Neuronal stem cell (in vitro differentiated cells): ENCODE measurements at regions not wholly inside any gene's neighbourhood (a gene's known extent, or its start where the extent isn't known, plus 50 kb on each side); places are given as distances from the start of the nearest gene placed in this dataset.

Experiments used
- DNase-seq: peaks from one replicate; pipeline ENCODE4 v3.0.0-alpha.2; 2013; ENCODE audit warnings: low spot score
- H2AFZ ChIP-seq: one replicate; pipeline ENCODE4 v1.6.1; 2013; ENCODE audit warnings: mild to moderate bottlenecking, low read length, inconsistent platforms
- H2AK5ac ChIP-seq: 2 replicates; pipeline ENCODE4 v1.6.1; 2013; ENCODE audit warnings: low read depth, mild to moderate bottlenecking, inconsistent platforms, low read length, moderate library complexity, mixed read lengths
- H2BK120ac ChIP-seq: 2 replicates; pipeline ENCODE4 v1.6.1; 2013; ENCODE audit warnings: low read depth, mild to moderate bottlenecking, inconsistent platforms, low read length, moderate library complexity, mixed read lengths
- H2BK12ac ChIP-seq: one replicate; pipeline ENCODE4 v1.6.1; 2013; ENCODE audit warnings: low read length, inconsistent platforms
- H2BK15ac ChIP-seq: 2 replicates; pipeline ENCODE4 v1.6.1; 2013; ENCODE audit warnings: mild to moderate bottlenecking, low read length, inconsistent platforms, mixed read lengths
- H2BK5ac ChIP-seq: one replicate; pipeline ENCODE4 v1.6.1; 2013; ENCODE audit warnings: inconsistent platforms, mild to moderate bottlenecking, low read length, moderate library complexity
- H3K14ac ChIP-seq: one replicate; pipeline ENCODE4 v1.6.1; 2013; ENCODE audit warnings: low read length, inconsistent platforms
- H3K18ac ChIP-seq: 2 replicates; pipeline ENCODE4 v1.6.1; 2013; ENCODE audit warnings: low read length, inconsistent platforms
- H3K23ac ChIP-seq: 2 replicates; pipeline ENCODE4 v1.6.1; 2013; ENCODE audit warnings: low read depth, mild to moderate bottlenecking, mixed read lengths, low read length, inconsistent platforms; ENCODE audit not compliant: poor library complexity
- H3K27ac ChIP-seq: replicated peaks from 3 replicates; pipeline ENCODE4 v1.5.1; 2013; ENCODE audit warnings: low read length, inconsistent platforms
- H3K27me3 ChIP-seq, 3 experiments: 2 replicates each; pipeline ENCODE4 v1.6.1; 2013; ENCODE audit warnings: low read length in 3 of 3, mild to moderate bottlenecking in 2 of 3, inconsistent platforms in 1 of 3, low read depth in 1 of 3, mixed read lengths in 1 of 3, moderate library complexity in 1 of 3; ENCODE audit not compliant: control insufficient read depth in 3 of 3, insufficient read depth in 3 of 3
- H3K36me3 ChIP-seq, 2 donors: replicated peaks in 1 of 2; 2 replicates each; pipeline ENCODE4 v1.6.1; 2013; ENCODE audit warnings: low read length in 2 of 2; ENCODE audit not compliant: control insufficient read depth in 2 of 2, insufficient read depth in 2 of 2
- H3K4ac ChIP-seq: 2 replicates; pipeline ENCODE4 v1.6.1; 2013; ENCODE audit warnings: inconsistent platforms, mild to moderate bottlenecking, low read length, moderate library complexity
- H3K4me1 ChIP-seq, 2 donors: 1 replicate in 1 of 2; 2 replicates in 1 of 2; pipeline ENCODE4 v1.6.1; 2013; ENCODE audit warnings: low read length in 2 of 2, low read depth in 1 of 2; ENCODE audit not compliant: control insufficient read depth in 2 of 2, insufficient read depth in 1 of 2
- H3K4me2 ChIP-seq: one replicate; pipeline ENCODE4 v1.6.1; 2013; ENCODE audit warnings: mild to moderate bottlenecking, low read length, inconsistent platforms; ENCODE audit not compliant: insufficient read depth, poor library complexity, severe bottlenecking
- H3K4me3 ChIP-seq, 2 donors: 2 replicates each; pipeline ENCODE4 v1.5.1; 2013; ENCODE audit warnings: low read length in 2 of 2, mild to moderate bottlenecking in 2 of 2, inconsistent platforms in 1 of 2, moderate library complexity in 1 of 2
- H3K79me1 ChIP-seq: one replicate; pipeline ENCODE4 v1.6.1; 2013; ENCODE audit warnings: low read depth, mild to moderate bottlenecking, inconsistent platforms, low read length, moderate library complexity
- H3K9ac ChIP-seq: one replicate; pipeline ENCODE4 v1.6.1; 2013; ENCODE audit warnings: mild to moderate bottlenecking, low read depth, low read length, inconsistent platforms; ENCODE audit not compliant: poor library complexity
- H3K9me3 ChIP-seq, 2 donors: replicated peaks in 1 of 2; 2 replicates each; pipeline versions ENCODE3 to v1.6.1; 2013; ENCODE audit warnings: low read length in 2 of 2, mild to moderate bottlenecking in 2 of 2, inconsistent platforms in 1 of 2, low read depth in 1 of 2, mixed read lengths in 1 of 2, moderate library complexity in 1 of 2; ENCODE audit not compliant: control insufficient read depth in 2 of 2, insufficient read depth in 1 of 2
- H4K8ac ChIP-seq: one replicate; pipeline ENCODE4 v1.6.1; 2013; ENCODE audit warnings: low read depth, mild to moderate bottlenecking, inconsistent platforms, low read length, moderate library complexity
- H4K91ac ChIP-seq: one replicate; pipeline ENCODE4 v1.6.1; 2013; ENCODE audit warnings: low read length, low read depth, mild to moderate bottlenecking, inconsistent platforms; ENCODE audit not compliant: poor library complexity
- WGBS, 2 donors: extraction: QIAGEN DNeasy Blood & Tissue Kit; methylation state at CpG; one replicate each; pipeline ENCODE4 v1.1.7; 2013; ENCODE audit warnings: missing lambda C conversion rate in 2 of 2, mixed read lengths in 1 of 2; ENCODE audit not compliant: insufficient read length in 2 of 2, insufficient replicate concordance in 1 of 2; ENCODE audit errors: extremely low coverage in 2 of 2; 5-methylcytosine and 5-hydroxymethylcytosine counted together

DNA sequence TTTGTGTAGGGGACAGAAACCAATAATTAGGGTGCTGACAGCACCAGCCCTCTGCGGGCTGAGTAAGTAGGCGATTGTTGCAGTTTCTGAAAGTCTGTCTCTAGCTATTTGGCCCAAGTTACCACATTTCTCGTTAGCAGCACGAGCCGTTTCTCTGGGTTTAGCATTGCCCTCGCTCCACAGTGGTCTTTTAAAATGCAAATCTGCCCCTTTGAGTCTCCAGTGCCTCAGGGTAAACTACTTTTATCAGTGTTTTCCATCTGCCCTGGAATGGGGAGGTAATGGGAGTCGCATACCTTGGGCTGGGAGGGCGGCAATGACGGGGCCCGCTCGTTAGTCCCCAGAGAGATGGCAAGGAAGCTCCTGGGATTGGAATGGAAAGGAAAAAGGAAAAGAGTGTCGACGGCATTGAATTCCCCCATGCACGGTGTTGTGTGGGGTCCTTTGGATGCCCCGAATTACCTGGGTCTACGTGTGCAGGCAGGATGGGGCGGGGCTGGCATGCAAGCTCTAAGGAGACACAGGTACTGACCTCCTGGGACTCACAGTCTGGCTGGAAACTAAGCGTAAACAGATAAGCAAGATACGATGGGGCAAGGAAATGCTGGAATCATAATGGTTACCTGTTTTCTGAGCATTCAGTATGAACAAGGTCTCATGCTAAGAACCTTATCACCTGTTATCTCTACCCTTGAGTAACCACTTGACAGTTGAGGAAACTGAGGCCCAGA is 131.8 kb upstream of the MAP1LC3B2 start:
- no peak for DNase-seq
- H3K9me3 ChIP-seq = peaks cover 0 to 1% of the 10 kb centered on the region in 2 donors
- no peaks in the 10 kb centered on the region for H3K27me3 ChIP-seq
- H2AFZ ChIP-seq = peak overlapping the region; percentile 65
- H3K23ac ChIP-seq = no peak overlapping the region
- H3K4ac ChIP-seq = no peak overlapping the region
- H3K36me3 ChIP-seq = no peaks in the 10 kb centered on the region
- no peak overlapping the region for H4K8ac ChIP-seq
- H3K27ac ChIP-seq = peak overlapping the region; percentile 56
- H2BK5ac ChIP-seq = no peak overlapping the region
- H2AK5ac ChIP-seq = no peak overlapping the region
- H3K18ac ChIP-seq = peak overlapping the region; percentile 12
- peaks cover 0 to 13% of the 10 kb centered on the region in 2 donors for H3K4me1 ChIP-seq
- H4K91ac ChIP-seq = no peak overlapping the region
- no peak overlapping the region for H2BK120ac ChIP-seq
- WGBS, 2 donors = no CpG with 5 or more reads among the region's 19 CpGs
- H3K4me2 ChIP-seq = peak overlapping the region; percentile 42
- H3K4me3 ChIP-seq = no peak overlapping the region
- no peak overlapping the region for H2BK15ac ChIP-seq
- no peak overlapping the region for H3K9ac ChIP-seq
- no peak overlapping the region for H3K14ac ChIP-seq
- peak overlapping the region; percentile 27 for H2BK12ac ChIP-seq
- no peaks in the 10 kb centered on the region for H3K79me1 ChIP-seq

DNA sequence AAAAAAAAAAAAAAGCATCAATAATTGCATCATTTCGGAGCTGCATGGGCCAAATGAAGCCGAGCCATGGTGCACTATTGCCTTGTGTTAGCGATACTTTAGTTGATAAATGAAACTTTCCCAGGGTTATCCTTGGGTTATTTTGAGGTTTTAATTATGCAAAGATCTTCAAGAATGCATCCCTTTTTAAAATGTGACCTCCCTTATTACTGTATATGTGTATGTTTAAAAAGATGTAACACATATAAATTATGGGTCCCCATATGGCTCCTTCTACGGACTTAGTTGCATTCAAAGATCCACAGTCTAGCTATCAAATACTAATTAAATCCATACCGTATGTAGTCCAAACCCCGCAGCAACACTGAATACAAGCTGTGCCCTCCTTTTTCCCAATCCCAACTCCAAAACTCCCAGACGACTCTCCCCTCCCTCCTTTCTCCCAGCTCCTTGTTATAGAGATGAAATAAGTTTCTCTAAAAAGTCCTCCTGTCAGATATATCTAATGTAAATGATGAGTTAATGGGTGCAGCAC is 129.3 kb upstream of the MAP1LC3B2 start:
- H3K14ac ChIP-seq = no peak overlapping the region
- H3K4me2 ChIP-seq = no peak overlapping the region
- peaks cover 0 to 19% of the 10 kb centered on the region in 2 donors for H3K4me1 ChIP-seq
- H4K8ac ChIP-seq = no peak overlapping the region
- peaks cover 0 to 2% of the 10 kb centered on the region in 2 donors for H3K9me3 ChIP-seq
- H4K91ac ChIP-seq = no peak overlapping the region
- H3K9ac ChIP-seq = no peak overlapping the region
- no peak overlapping the region for H3K27ac ChIP-seq
- no peak overlapping the region for H3K18ac ChIP-seq
- H3K4ac ChIP-seq = no peak overlapping the region
- no peak overlapping the region for H2AFZ ChIP-seq
- peaks cover 0 to 4% (median 0%) of the 10 kb centered on the region in 3 experiments for H3K27me3 ChIP-seq
- H2BK5ac ChIP-seq = no peak overlapping the region
- H2BK12ac ChIP-seq = no peak overlapping the region
- no peaks in the 10 kb centered on the region for H3K79me1 ChIP-seq
- DNase-seq = no peak
- H2AK5ac ChIP-seq = no peak overlapping the region
- no peak overlapping the region for H3K4me3 ChIP-seq
- no peak overlapping the region for H2BK15ac ChIP-seq
- WGBS, 2 donors = no CpG with 5 or more reads among the region's 7 CpGs
- H2BK120ac ChIP-seq = no peak overlapping the region
- no peaks in the 10 kb centered on the region for H3K36me3 ChIP-seq
- H3K23ac ChIP-seq = no peak overlapping the region

DNA sequence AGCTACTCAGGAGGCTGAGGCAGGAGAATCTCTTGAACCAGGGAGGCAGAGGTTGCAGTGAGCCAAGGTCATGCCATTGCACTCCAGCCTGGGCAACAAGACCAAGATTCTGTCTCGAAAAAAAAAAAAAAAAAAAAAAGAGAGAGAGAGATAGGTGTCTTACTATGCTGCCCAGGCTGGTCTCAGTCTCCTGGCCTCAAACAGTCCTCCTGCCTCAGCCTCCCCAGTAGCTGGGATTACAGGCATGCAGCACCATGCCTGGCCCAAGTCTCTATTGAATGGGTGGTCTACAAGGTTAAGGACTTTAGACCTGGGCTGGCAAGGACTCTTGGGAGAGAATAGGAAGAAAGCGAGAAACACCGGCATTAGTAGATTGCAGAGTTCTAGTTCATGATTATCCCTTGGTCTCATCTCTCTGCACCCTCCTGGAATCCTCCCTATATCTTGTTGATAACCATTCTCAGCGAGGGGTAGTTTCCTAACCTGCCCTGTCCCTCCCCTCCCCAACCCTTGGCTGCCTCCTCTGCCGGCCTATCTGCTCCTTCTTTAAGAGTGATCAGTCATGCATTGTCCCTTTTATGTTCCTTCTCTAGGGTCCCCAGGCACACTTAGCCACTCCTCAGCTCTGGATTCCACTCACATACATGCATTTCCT is 128.1 kb upstream of the MAP1LC3B2 start:
- H2AFZ ChIP-seq = no peak overlapping the region
- H3K36me3 ChIP-seq = no peaks in the 10 kb centered on the region
- no peak overlapping the region for H3K23ac ChIP-seq
- H3K18ac ChIP-seq = peak overlapping the region; percentile 9
- no peak overlapping the region for H3K4me3 ChIP-seq
- no peak overlapping the region for H3K4ac ChIP-seq
- H2BK120ac ChIP-seq = no peak overlapping the region
- H3K27me3 ChIP-seq = peaks cover 0 to 4% (median 0%) of the 10 kb centered on the region in 3 experiments
- no peak overlapping the region for H3K4me2 ChIP-seq
- no peak overlapping the region for H4K8ac ChIP-seq
- no peak overlapping the region for H2BK5ac ChIP-seq
- H3K9ac ChIP-seq = no peak overlapping the region
- H3K14ac ChIP-seq = no peak overlapping the region
- no peak overlapping the region for H3K27ac ChIP-seq
- H2AK5ac ChIP-seq = no peak overlapping the region
- no peak overlapping the region for H2BK12ac ChIP-seq
- H2BK15ac ChIP-seq = no peak overlapping the region
- H3K79me1 ChIP-seq = no peaks in the 10 kb centered on the region
- no CpG with 5 or more reads among the region's 5 CpGs for WGBS, 2 donors
- H3K9me3 ChIP-seq = peaks cover 0 to 2% of the 10 kb centered on the region in 2 donors
- no peak overlapping the region for H4K91ac ChIP-seq
- no peak for DNase-seq
- peaks cover 0 to 19% of the 10 kb centered on the region in 2 donors for H3K4me1 ChIP-seq

DNA sequence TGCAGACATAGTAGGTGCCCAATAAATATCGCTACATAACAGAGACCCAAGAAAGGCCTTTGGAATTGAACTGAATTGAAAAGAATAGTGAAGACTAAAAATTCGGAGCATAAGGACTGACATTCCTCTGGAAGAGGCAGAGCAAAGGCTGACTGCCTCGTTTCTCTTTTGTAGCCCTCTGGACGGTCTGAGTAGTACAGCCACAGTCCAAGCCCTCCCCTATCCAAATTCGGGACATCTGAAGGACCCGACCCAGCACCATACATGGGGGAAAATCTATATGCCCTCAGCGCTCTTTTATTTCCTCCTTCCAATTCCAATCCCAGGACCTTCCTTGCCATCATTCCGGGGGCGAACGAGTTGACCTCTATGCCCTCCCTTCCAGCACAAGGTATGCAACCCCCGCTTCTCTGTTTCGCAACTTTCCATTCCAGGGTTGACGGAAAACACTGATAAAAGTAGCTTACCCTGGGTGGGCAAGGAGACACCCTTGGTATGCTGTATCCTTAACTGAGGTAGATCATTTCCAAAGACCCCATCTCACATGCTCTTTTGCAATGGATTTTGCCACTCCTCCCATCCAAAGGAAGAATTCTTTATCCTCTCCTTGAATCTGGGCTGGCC is 127.4 kb upstream of the MAP1LC3B2 start:
- Histone ChIP-seq H3K27me3 (peaks cover 0 to 4% (median 0%) of the 10 kb centered on the region in 3 experiments), H2AFZ (no peak overlapping the region), H3K36me3 (no peaks in the 10 kb centered on the region), H3K23ac (no peak overlapping the region), H4K8ac (no peak overlapping the region), H3K4me3 (no peak overlapping the region), H2AK5ac (no peak overlapping the region), H3K9me3 (peaks cover 0 to 2% of the 10 kb centered on the region in 2 donors), H3K4me2 (no peak overlapping the region), H2BK15ac (no peak overlapping the region), H3K4me1 (peaks cover 0 to 18% of the 10 kb centered on the region in 2 donors), H3K4ac (no peak overlapping the region), H2BK12ac (no peak overlapping the region), H4K91ac (no peak overlapping the region), H2BK120ac (no peak overlapping the region), H3K79me1 (no peaks in the 10 kb centered on the region), H3K9ac (no peak overlapping the region), H2BK5ac (no peak overlapping the region), H3K18ac (no peak overlapping the region), H3K14ac (no peak overlapping the region), H3K27ac (no peak overlapping the region)
- no CpG with 5 or more reads among the region's 13 CpGs for WGBS, 2 donors
- no peak for DNase-seq
